Right lobe of liver (tissue), 6 donors: ENCODE measurements at regions not wholly inside any gene's neighbourhood (a gene's known extent, or its start where the extent isn't known, plus 50 kb on each side); places are given as distances from the start of the nearest gene placed in this dataset.

Experiments used
- ATAC-seq, 4 donors: fragments of 200-7000 bp; cut with Tn5 transposase; one replicate each; pipeline ENCODE4 v1.9.1; 2020; ENCODE audit warnings: mild to moderate bottlenecking in 4 of 4, moderate library complexity in 4 of 4
- DNase-seq, 3 donors: peaks; one replicate each; pipeline ENCODE4 v3.0.0-alpha.2; 2020
- H3K27ac ChIP-seq, 3 donors: fragments of 200-600 bp; one replicate each; pipeline ENCODE4 v1.8.0; 2022
- H3K27me3 ChIP-seq, 2 donors: fragments of 200-600 bp; one replicate each; pipeline ENCODE4 v1.8.0; 2022
- H3K36me3 ChIP-seq, 4 donors: fragments of 200-600 bp; sonication (generic) in 1 of 4; one replicate each; pipeline versions ENCODE4 v1.5.1 to v1.8.0; 2017 to 2022; ENCODE audit warnings: control low read depth in 1 of 4
- H3K4me1 ChIP-seq, 4 donors: fragments of 200-600 bp; sonication (generic) in 1 of 4; one replicate each; pipeline versions ENCODE4 v1.5.1 to v1.8.0; 2017 to 2022; ENCODE audit warnings: control low read depth in 1 of 4
- H3K4me3 ChIP-seq, 3 donors: fragments of 200-600 bp; one replicate each; pipeline ENCODE4 v1.8.0; 2022
- H3K9me3 ChIP-seq, 4 donors: fragments of 200-600 bp; sonication (generic) in 1 of 4; one replicate each; pipeline versions ENCODE4 v1.5.1 to v1.8.0; 2017 to 2022; ENCODE audit warnings: control low read depth in 1 of 4
- POLR2A ChIP-seq: fragments of 450-650 bp; IDR thresholded peaks from one replicate; pipeline ENCODE4 v1.6.1; 2017; ENCODE audit warnings: antibody characterized with exemption, mild to moderate bottlenecking
- WGBS: methylation state at CpG from one replicate; pipeline ENCODE4 v1.1.6; 2018; ENCODE audit warnings: low coverage, low lambda C conversion rate; ENCODE audit not compliant: insufficient coverage; ENCODE audit errors: missing lambda C conversion rate; 5-methylcytosine and 5-hydroxymethylcytosine counted together
- intact Hi-C, 2 donors: fragments of 100-400 bp; cut with DNase I; formaldehyde crosslinking; loops; one replicate each; pipeline versions ENCODE4 v1.11.2 to v1.14.1; 2022
- TF ChIP-seq, protein P1 (sequence below), 4 donors: fragments of 200-600 bp in 3 of 4; fragments of 450-650 bp in 1 of 4; IDR thresholded peaks; one replicate each; pipeline versions ENCODE4 v1.5.1 to v1.8.0; 2016 to 2022; ENCODE audit warnings: antibody characterized with exemption in 4 of 4, mild to moderate bottlenecking in 2 of 4
- donor health status: DM: no; HTN: yes; CAD: no.
- donor health status: DM: no; HTN: no; CAD: no.
- donor health status: DM: no; HTN: no; CAD: no.
- donor health status: DM: no; HTN: yes; CAD: no.
- donor health status: DM: no; HTN: yes; CAD: no.

GRCh38 chr3:76403556-76403955, 618.2 kb upstream of the ZNF717 start:
- no peak overlapping the region for H3K27ac ChIP-seq
- H3K36me3 ChIP-seq = no peaks in the 10 kb centered on the region
- WGBS = 63% methylated on average over 2 of the region's 2 CpGs
- H3K4me3 ChIP-seq = no peak overlapping the region
- no peak for DNase-seq
- peaks cover 0 to 3% (median 0%) of the 10 kb centered on the region in 4 donors for H3K9me3 ChIP-seq
- ATAC-seq = no peak
- H3K4me1 ChIP-seq = no peaks in the 10 kb centered on the region
- H3K27me3 ChIP-seq = no peaks in the 10 kb centered on the region
- no peak for TF ChIP-seq POLR2A
- TF ChIP-seq, protein P1, sequence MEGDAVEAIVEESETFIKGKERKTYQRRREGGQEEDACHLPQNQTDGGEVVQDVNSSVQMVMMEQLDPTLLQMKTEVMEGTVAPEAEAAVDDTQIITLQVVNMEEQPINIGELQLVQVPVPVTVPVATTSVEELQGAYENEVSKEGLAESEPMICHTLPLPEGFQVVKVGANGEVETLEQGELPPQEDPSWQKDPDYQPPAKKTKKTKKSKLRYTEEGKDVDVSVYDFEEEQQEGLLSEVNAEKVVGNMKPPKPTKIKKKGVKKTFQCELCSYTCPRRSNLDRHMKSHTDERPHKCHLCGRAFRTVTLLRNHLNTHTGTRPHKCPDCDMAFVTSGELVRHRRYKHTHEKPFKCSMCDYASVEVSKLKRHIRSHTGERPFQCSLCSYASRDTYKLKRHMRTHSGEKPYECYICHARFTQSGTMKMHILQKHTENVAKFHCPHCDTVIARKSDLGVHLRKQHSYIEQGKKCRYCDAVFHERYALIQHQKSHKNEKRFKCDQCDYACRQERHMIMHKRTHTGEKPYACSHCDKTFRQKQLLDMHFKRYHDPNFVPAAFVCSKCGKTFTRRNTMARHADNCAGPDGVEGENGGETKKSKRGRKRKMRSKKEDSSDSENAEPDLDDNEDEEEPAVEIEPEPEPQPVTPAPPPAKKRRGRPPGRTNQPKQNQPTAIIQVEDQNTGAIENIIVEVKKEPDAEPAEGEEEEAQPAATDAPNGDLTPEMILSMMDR (IDR thresholded peaks at IDR 0.05) = no peak
- intact Hi-C loops = no loop called here

DNA sequence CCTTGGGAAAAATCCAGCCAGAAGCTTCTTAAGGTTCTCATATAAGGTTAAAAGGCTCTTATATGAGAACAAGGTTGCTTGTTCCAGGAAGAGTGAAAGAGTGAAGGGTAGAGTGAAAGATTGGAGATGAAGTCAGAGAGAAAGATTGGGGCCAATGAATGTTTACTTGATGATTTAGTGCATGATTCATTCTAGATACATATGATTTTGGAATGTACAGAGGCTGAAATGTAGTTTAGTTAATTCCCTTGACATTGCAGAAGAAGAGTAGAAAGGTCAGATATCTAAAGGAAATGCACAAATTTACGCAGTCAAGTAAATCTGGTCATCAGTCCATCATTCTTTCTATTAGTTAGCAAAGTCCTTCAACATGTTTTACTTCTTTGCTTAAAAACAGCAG, 619.8 kb upstream of the ZNF717 start:
- no peak for DNase-seq
- ATAC-seq = no peak
- intact Hi-C loops = no loop called here
- H3K4me3 ChIP-seq = no peak overlapping the region
- 69% methylated on average over 1 of the region's 1 CpG for WGBS
- H3K27ac ChIP-seq = no peak overlapping the region
- no peaks in the 10 kb centered on the region for H3K27me3 ChIP-seq
- no peaks in the 10 kb centered on the region for H3K4me1 ChIP-seq
- H3K9me3 ChIP-seq = no peaks in the 10 kb centered on the region
- TF ChIP-seq, protein P1 (IDR thresholded peaks at IDR 0.05) = no peak
- TF ChIP-seq POLR2A = no peak
- H3K36me3 ChIP-seq = no peaks in the 10 kb centered on the region

GRCh38 chr3:76410762-76411281, 625.5 kb upstream of the ZNF717 start:
- intact Hi-C loops = no loop called here
- Histone ChIP-seq H3K4me1 (no peaks in the 10 kb centered on the region), H3K9me3 (no peaks in the 10 kb centered on the region), H3K4me3 (no peak overlapping the region), H3K27ac (no peak overlapping the region), H3K36me3 (no peaks in the 10 kb centered on the region), H3K27me3 (no peaks in the 10 kb centered on the region)
- 18% methylated on average over 3 of the region's 3 CpGs for WGBS
- TF ChIP-seq, protein P1 (IDR thresholded peaks at IDR 0.05) = no peak
- TF ChIP-seq POLR2A = no peak
- DNase-seq (no peak), ATAC-seq (no peak)

- 67% methylated on average over 2 of the region's 2 CpGs for WGBS
- no peak overlapping the region for H3K4me3 ChIP-seq
- no peaks in the 10 kb centered on the region for H3K27me3 ChIP-seq
- H3K9me3 ChIP-seq = no peaks in the 10 kb centered on the region
- no peaks in the 10 kb centered on the region for H3K4me1 ChIP-seq
- DNase-seq (no peak), ATAC-seq (no peak)
- no peak overlapping the region for H3K27ac ChIP-seq
- intact Hi-C loops = no loop called here
- H3K36me3 ChIP-seq = no peaks in the 10 kb centered on the region
- TF ChIP-seq, protein P1 (IDR thresholded peaks at IDR 0.05) = no peak
- no peak for TF ChIP-seq POLR2A
Measured at GRCh38 chr3:76415384-76415783, 624.5 kb upstream of the ROBO2 start.
